ENCODE measurements at regions not wholly inside any gene's neighbourhood (a gene's known extent, or its start where the extent isn't known, plus 50 kb on each side); places are given as distances from the start of the nearest gene placed in this dataset.

GRCh38 chr12:58202933-58203718 is 261.8 kb downstream of the ATP23 start:
- H3K9ac ChIP-seq (ENCODE audit: insufficient read depth in 1 of 2, low read length in 2 of 2), result no peak overlapping the region
- peaks cover 0 to 6% (median 0%) of the 10 kb centered on the region in 5 donors for H3K4me1 ChIP-seq (ENCODE audit: control insufficient read depth in 5 of 5, insufficient read depth in 5 of 5, low read length in 5 of 5)
- ATAC-seq (ENCODE audit: insufficient read depth, low FRiP score) (no peak), DNase-seq (peak in 1 of 3 donors; percentile 29)
- WGBS, 2 donors, result 67 to 71% methylated on average over 3 of the region's 3 CpGs
- no peaks in the 10 kb centered on the region for H3K27me3 ChIP-seq (ENCODE audit: control insufficient read depth in 3 of 3, insufficient read depth in 3 of 3, low read length in 2 of 3)
- H3K36me3 ChIP-seq (ENCODE audit: control insufficient read depth in 4 of 4, insufficient read depth in 4 of 4, low read length in 4 of 4), result no peaks in the 10 kb centered on the region
- no peak for TF ChIP-seq CTCF (IDR thresholded peaks at IDR 0.05; ENCODE audit: control extremely low read depth, extremely low read depth)
- no peaks in the 10 kb centered on the region for H3K9me3 ChIP-seq (ENCODE audit: control insufficient read depth in 4 of 4, insufficient read depth in 3 of 4, low read length in 3 of 4)
- H3K4me3 ChIP-seq, result no peak overlapping the region
- peak overlapping the region in 1 of 2 donors; percentile 69 for H3K27ac ChIP-seq (ENCODE audit: low read depth in 1 of 2, low read length in 1 of 2)

GRCh38 chr12:58204071-58204470 is 262.7 kb downstream of the ATP23 start:
- DNase-seq, result no peak
- no peak overlapping the region for H3K4me3 ChIP-seq
- 19 to 43% methylated on average over 1 of the region's 1 CpG for WGBS, 2 donors
- TF ChIP-seq CTCF (IDR thresholded peaks at IDR 0.05; ENCODE audit: control extremely low read depth, extremely low read depth), result no peak
- peaks cover 0 to 6% (median 0%) of the 10 kb centered on the region in 5 donors for H3K4me1 ChIP-seq (ENCODE audit: control insufficient read depth in 5 of 5, insufficient read depth in 5 of 5, low read length in 5 of 5)
- peaks cover 0 to 3% (median 0%) of the 10 kb centered on the region in 4 donors for H3K9me3 ChIP-seq (ENCODE audit: control insufficient read depth in 4 of 4, insufficient read depth in 3 of 4, low read length in 3 of 4)
- H3K9ac ChIP-seq (ENCODE audit: insufficient read depth in 1 of 2, low read length in 2 of 2), result no peak overlapping the region
- peak overlapping the region in 1 of 2 donors; percentile 56 for H3K27ac ChIP-seq (ENCODE audit: low read depth in 1 of 2, low read length in 1 of 2)
- ATAC-seq (ENCODE audit: insufficient read depth, low FRiP score), result no peak
- no peaks in the 10 kb centered on the region for H3K27me3 ChIP-seq (ENCODE audit: control insufficient read depth in 3 of 3, insufficient read depth in 3 of 3, low read length in 2 of 3)
- no peaks in the 10 kb centered on the region for H3K36me3 ChIP-seq (ENCODE audit: control insufficient read depth in 4 of 4, insufficient read depth in 4 of 4, low read length in 4 of 4)

GRCh38 chr12:58206876-58207275 is 265.5 kb downstream of the ATP23 start:
- Histone ChIP-seq H3K4me3 (no peak overlapping the region), H3K27ac (ENCODE audit: low read depth in 1 of 2, low read length in 1 of 2) (no peak overlapping the region), H3K9ac (ENCODE audit: insufficient read depth in 1 of 2, low read length in 2 of 2) (no peak overlapping the region), H3K9me3 (ENCODE audit: control insufficient read depth in 4 of 4, insufficient read depth in 3 of 4, low read length in 3 of 4) (peaks cover 0 to 4% (median 0%) of the 10 kb centered on the region in 4 donors), H3K4me1 (ENCODE audit: control insufficient read depth in 5 of 5, insufficient read depth in 5 of 5, low read length in 5 of 5) (peaks cover 0 to 6% (median 0%) of the 10 kb centered on the region in 5 donors), H3K27me3 (ENCODE audit: control insufficient read depth in 3 of 3, insufficient read depth in 3 of 3, low read length in 2 of 3) (no peaks in the 10 kb centered on the region), H3K36me3 (ENCODE audit: control insufficient read depth in 4 of 4, insufficient read depth in 4 of 4, low read length in 4 of 4) (no peaks in the 10 kb centered on the region)
- TF ChIP-seq CTCF (IDR thresholded peaks at IDR 0.05; ENCODE audit: control extremely low read depth, extremely low read depth), result no peak
- DNase-seq (no peak), ATAC-seq (ENCODE audit: insufficient read depth, low FRiP score) (no peak)
- 89% methylated on average over 3 of the region's 3 CpGs for WGBS, 2 donors

Measured in lung (tissue), 11 donors.